ENCODE measurements at regions not wholly inside any gene's neighbourhood (a gene's known extent, or its start where the extent isn't known, plus 50 kb on each side); places are given as distances from the start of the nearest gene placed in this dataset.
"Not testable (repeated sequence)": the region's sequence is repeated elsewhere in the genome, so short reads cannot be mapped to it uniquely, and the experiment has no call there.

- not testable (repeated sequence) for TF ChIP-seq CTCF, EZH2, EZH2phosphoT487 (IDR thresholded peaks at IDR 0.05)
Observed at GRCh38 chr2:89862164-89862563, 1170.7 kb downstream of the RPIA start.
